Transverse colon (tissue), 4 donors: ENCODE measurements at regions not wholly inside any gene's neighbourhood (a gene's known extent, or its start where the extent isn't known, plus 50 kb on each side); places are given as distances from the start of the nearest gene placed in this dataset.

Experiments used
- DNase-seq: peaks from one replicate; pipeline ENCODE4 v3.0.0-alpha.2; 2019
- H3K27ac ChIP-seq, 4 donors: fragments of 200-600 bp; sonication (generic); 2 replicates each; pipeline ENCODE4 v1.5.1; 2016 to 2018; ENCODE audit warnings: inconsistent platforms in 4 of 4
- H3K27me3 ChIP-seq: fragments of 200-600 bp; sonication (generic); 2 replicates; pipeline ENCODE4 v1.5.1; 2017; ENCODE audit warnings: inconsistent platforms
- H3K36me3 ChIP-seq, 4 donors: fragments of 200-600 bp; sonication (generic); 2 replicates each; pipeline ENCODE4 v1.5.1; 2017 to 2019; ENCODE audit warnings: inconsistent platforms in 4 of 4
- H3K4me1 ChIP-seq, 4 donors: fragments of 200-600 bp; sonication (generic); 2 replicates each; pipeline ENCODE4 v1.5.1; 2017 to 2020; ENCODE audit warnings: inconsistent platforms in 4 of 4
- H3K4me3 ChIP-seq, 4 donors: fragments of 200-600 bp; sonication (generic); 1 replicate in 1 of 4; 2 replicates in 3 of 4; pipeline versions ENCODE4 v1.5.1 to v1.6.1; 2017 to 2019; ENCODE audit warnings: inconsistent platforms in 4 of 4
- H3K9me3 ChIP-seq, 2 donors: fragments of 200-600 bp; sonication (generic); 2 replicates each; pipeline ENCODE4 v1.5.1; 2017 to 2019; ENCODE audit warnings: inconsistent platforms in 2 of 2
- CTCF ChIP-seq, 5 experiments: fragments of 200-600 bp in 3 of 5; fragments of 450-650 bp in 2 of 5; sonication (generic) in 3 of 5; IDR thresholded peaks; 1 replicate in 2 of 5; 2 replicates in 3 of 5; pipeline ENCODE4 v1.5.1; 2016 to 2017; ENCODE audit warnings: antibody characterized with exemption in 5 of 5, inconsistent platforms in 3 of 5, mild to moderate bottlenecking in 2 of 5, moderate library complexity in 1 of 5
- EP300 ChIP-seq: sonication (generic); formaldehyde crosslinking; IDR thresholded peaks from one replicate; pipeline ENCODE4 v1.6.1; 2017; ENCODE audit warnings: antibody characterized with exemption, low read depth
- POLR2A ChIP-seq: fragments of 450-650 bp; IDR thresholded peaks from one replicate; pipeline ENCODE4 v1.6.1; 2016; ENCODE audit warnings: antibody characterized with exemption, mild to moderate bottlenecking, moderate library complexity
- POLR2AphosphoS5 ChIP-seq, 3 donors: sonication (generic); formaldehyde crosslinking; IDR thresholded peaks; one replicate each; pipeline ENCODE4 v1.6.1; 2016; ENCODE audit warnings: antibody characterized with exemption in 3 of 3
- WGBS, 2 donors: methylation state at CpG; one replicate each; pipeline ENCODE4 v1.1.5; 2018; ENCODE audit warnings: low coverage in 1 of 2; 5-methylcytosine and 5-hydroxymethylcytosine counted together
- in situ Hi-C, 4 donors: fragments of 200-750 bp; cut with MboI; loops; one replicate each; pipeline versions ENCODE4 v1.15.0 to v1.15.1; 2017; ENCODE audit warnings: low sequenced_read_pairs in 3 of 4, low pct_ligation_motif_present in 1 of 4, low pct_unique_long_range_greater_than_20kb in 1 of 4
- intact Hi-C: fragments of 100-400 bp; cut with DNase I; formaldehyde crosslinking; loops from one replicate; pipeline ENCODE4 v1.15.1; 2023; ENCODE audit warnings: low total_unique reads

GRCh38 chrX:131828482-131828881, 194.6 kb upstream of the STK26 start:
- Histone ChIP-seq H3K4me1 (no peaks in the 10 kb centered on the region), H3K36me3 (no peaks in the 10 kb centered on the region), H3K27ac (no peak overlapping the region), H3K9me3 (no peaks in the 10 kb centered on the region), H3K27me3 (no peaks in the 10 kb centered on the region), H3K4me3 (no peak overlapping the region)
- TF ChIP-seq CTCF (IDR thresholded peaks at IDR 0.05) (no peak), POLR2AphosphoS5 (IDR thresholded peaks at IDR 0.05) (no peak), POLR2A (no peak), EP300 (no peak)
- in situ Hi-C loops (loop anchor here in 1 of 4 donors (25.0 kb wide), 2 partner anchors 259 to 384 kb away; partner anchors contain the start of gene RAP2C), intact Hi-C loops (no loop called here)
- no peak for DNase-seq

- Histone ChIP-seq H3K27ac (no peak overlapping the region), H3K4me3 (no peak overlapping the region), H3K9me3 (no peaks in the 10 kb centered on the region), H3K4me1 (no peaks in the 10 kb centered on the region), H3K27me3 (no peaks in the 10 kb centered on the region), H3K36me3 (no peaks in the 10 kb centered on the region)
- intact Hi-C loops (no loop called here), in situ Hi-C loops (loop anchor here in 1 of 4 donors (25.0 kb wide), 2 partner anchors 257 to 382 kb away; partner anchors contain the start of gene RAP2C)
- TF ChIP-seq EP300 (no peak), POLR2AphosphoS5 (IDR thresholded peaks at IDR 0.05) (no peak), CTCF (IDR thresholded peaks at IDR 0.05) (peak in 1 of 5 experiments; percentile 54)
- peak; percentile 74 for DNase-seq
- WGBS, 2 donors, result 45% methylated on average over 15 of the region's 15 CpGs; no CpG with 5 or more reads in 1 of the 2 donors
Measured at GRCh38 chrX:131830400-131831184, 192.5 kb upstream of the STK26 start.

- no peaks in the 10 kb centered on the region for H3K27me3 ChIP-seq
- H3K36me3 ChIP-seq, result no peaks in the 10 kb centered on the region
- TF ChIP-seq POLR2AphosphoS5 (IDR thresholded peaks at IDR 0.05), result no peak
- no peak for TF ChIP-seq EP300
- no peak for TF ChIP-seq POLR2A
- TF ChIP-seq CTCF (IDR thresholded peaks at IDR 0.05), result no peak
- no peak overlapping the region for H3K4me3 ChIP-seq
- in situ Hi-C loops, result loop anchor here in 1 of 4 donors (25.0 kb wide), 2 partner anchors 256 to 381 kb away; partner anchors contain the start of gene RAP2C
- DNase-seq, result no peak
- H3K9me3 ChIP-seq, result no peaks in the 10 kb centered on the region
- intact Hi-C loops, result no loop called here
- H3K27ac ChIP-seq, result no peak overlapping the region
- 82% methylated on average over 2 of the region's 2 CpGs; no CpG with 5 or more reads in 1 of the 2 donors for WGBS, 2 donors
- no peaks in the 10 kb centered on the region for H3K4me1 ChIP-seq
Measured at GRCh38 chrX:131831185-131831520, 191.9 kb upstream of the STK26 start.

GRCh38 chrX:131836161-131836560, 186.9 kb upstream of the STK26 start:
- TF ChIP-seq POLR2AphosphoS5 (IDR thresholded peaks at IDR 0.05), result no peak

More at GRCh38 chrX:131836161-131836560, 186.9 kb upstream of the STK26 start:
- Histone ChIP-seq H3K27me3 (no peaks in the 10 kb centered on the region), H3K4me3 (no peak overlapping the region), H3K4me1 (no peaks in the 10 kb centered on the region), H3K9me3 (no peaks in the 10 kb centered on the region), H3K27ac (no peak overlapping the region), H3K36me3 (no peaks in the 10 kb centered on the region)
- in situ Hi-C loops, result loop anchor here in 1 of 4 donors (25.0 kb wide), 2 partner anchors 251 to 376 kb away; partner anchors contain the start of gene RAP2C
- DNase-seq, result no peak
- WGBS, 2 donors, result 32 to 60% methylated on average over 3 of the region's 3 CpGs
- intact Hi-C loops, result no loop called here
